ENCODE measurements at regions not wholly inside any gene's neighbourhood (a gene's known extent, or its start where the extent isn't known, plus 50 kb on each side); places are given as distances from the start of the nearest gene placed in this dataset.

- no peak overlapping the region for H3K27ac Mint-ChIP-seq (ENCODE audit: unreplicated experiment)
- TF ChIP-seq CTCF (IDR thresholded peaks at IDR 0.05; ENCODE audit: unreplicated experiment): no peak
These were observed 110.2 kb upstream of the CPHXL start for GRCh38 chr16:75836347-75837010.

GRCh38 chr16:75837264-75837663, 111.0 kb upstream of the CPHXL start:
- no peak for TF ChIP-seq CTCF (IDR thresholded peaks at IDR 0.05; ENCODE audit: unreplicated experiment)
- Mint-ChIP-seq H3K4me3 (ENCODE audit: unreplicated experiment) (no peak overlapping the region), H3K36me3 (ENCODE audit: low read depth, unreplicated experiment) (no peaks in the 10 kb centered on the region), H3K4me1 (ENCODE audit: unreplicated experiment) (no peaks in the 10 kb centered on the region), H3K27me3 (ENCODE audit: unreplicated experiment) (peaks cover 4% of the 10 kb centered on the region), H3K9me3 (ENCODE audit: unreplicated experiment) (no peaks in the 10 kb centered on the region), H3K27ac (ENCODE audit: unreplicated experiment) (no peak overlapping the region)
- no peak for DNase-seq (ENCODE audit: low spot score)

More at GRCh38 chr16:75836347-75837010, 110.2 kb upstream of the CPHXL start:
- Mint-ChIP-seq H3K36me3 (ENCODE audit: low read depth, unreplicated experiment) (no peaks in the 10 kb centered on the region), H3K27me3 (ENCODE audit: unreplicated experiment) (peaks cover 4% of the 10 kb centered on the region), H3K4me1 (ENCODE audit: unreplicated experiment) (no peaks in the 10 kb centered on the region), H3K9me3 (ENCODE audit: unreplicated experiment) (no peaks in the 10 kb centered on the region), H3K4me3 (ENCODE audit: unreplicated experiment) (no peak overlapping the region)
- no peak for DNase-seq (ENCODE audit: low spot score)

GRCh38 chr16:75837681-75838080, 111.4 kb upstream of the CPHXL start:
- H3K27me3 Mint-ChIP-seq (ENCODE audit: unreplicated experiment): peaks cover 4% of the 10 kb centered on the region

GRCh38 chr16:75841517-75841916, 115.2 kb upstream of the CPHXL start:
- no peak for DNase-seq (ENCODE audit: low spot score)
- no peak overlapping the region for H3K27ac Mint-ChIP-seq (ENCODE audit: unreplicated experiment)
- TF ChIP-seq CTCF (IDR thresholded peaks at IDR 0.05; ENCODE audit: unreplicated experiment): no peak
- no peaks in the 10 kb centered on the region for H3K36me3 Mint-ChIP-seq (ENCODE audit: low read depth, unreplicated experiment)
- no peaks in the 10 kb centered on the region for H3K4me1 Mint-ChIP-seq (ENCODE audit: unreplicated experiment)
- H3K27me3 Mint-ChIP-seq (ENCODE audit: unreplicated experiment): peaks cover 2% of the 10 kb centered on the region
- no peak overlapping the region for H3K4me3 Mint-ChIP-seq (ENCODE audit: unreplicated experiment)
- H3K9me3 Mint-ChIP-seq (ENCODE audit: unreplicated experiment): peaks cover 10% of the 10 kb centered on the region

More at GRCh38 chr16:75837681-75838080, 111.4 kb upstream of the CPHXL start:
- no peak for DNase-seq (ENCODE audit: low spot score)
- no peaks in the 10 kb centered on the region for H3K9me3 Mint-ChIP-seq (ENCODE audit: unreplicated experiment)
- no peak overlapping the region for H3K4me3 Mint-ChIP-seq (ENCODE audit: unreplicated experiment)
- no peaks in the 10 kb centered on the region for H3K36me3 Mint-ChIP-seq (ENCODE audit: low read depth, unreplicated experiment)
- H3K4me1 Mint-ChIP-seq (ENCODE audit: unreplicated experiment): no peaks in the 10 kb centered on the region
- TF ChIP-seq CTCF (IDR thresholded peaks at IDR 0.05; ENCODE audit: unreplicated experiment): no peak
- no peak overlapping the region for H3K27ac Mint-ChIP-seq (ENCODE audit: unreplicated experiment)

- TF ChIP-seq CTCF (IDR thresholded peaks at IDR 0.05; ENCODE audit: unreplicated experiment): no peak
- Mint-ChIP-seq H3K4me1 (ENCODE audit: unreplicated experiment) (no peaks in the 10 kb centered on the region), H3K36me3 (ENCODE audit: low read depth, unreplicated experiment) (no peaks in the 10 kb centered on the region), H3K9me3 (ENCODE audit: unreplicated experiment) (peaks cover 18% of the 10 kb centered on the region), H3K4me3 (ENCODE audit: unreplicated experiment) (no peak overlapping the region), H3K27ac (ENCODE audit: unreplicated experiment) (no peak overlapping the region), H3K27me3 (ENCODE audit: unreplicated experiment) (peaks cover 2% of the 10 kb centered on the region)
- no peak for DNase-seq (ENCODE audit: low spot score)
These were observed 120.9 kb upstream of the CPHXL start for GRCh38 chr16:75847172-75847571.
